ENCODE measurements at regions not wholly inside any gene's neighbourhood (a gene's known extent, or its start where the extent isn't known, plus 50 kb on each side); places are given as distances from the start of the nearest gene placed in this dataset.
"Not testable (repeated sequence)": the region's sequence is repeated elsewhere in the genome, so short reads cannot be mapped to it uniquely, and the experiment has no call there.

GRCh38 chr3:21017115-21017852 lies 733.7 kb downstream of the ZNF385D start:
- no peak for DNase-seq

- no peak for DNase-seq
Measured at GRCh38 chr3:21013566-21013965, 737.4 kb downstream of the ZNF385D start.

- no peak for DNase-seq
Measured at GRCh38 chr3:20999661-21000060, 751.3 kb downstream of the ZNF385D start.

GRCh38 chr3:20997183-20997582 lies 753.8 kb downstream of the ZNF385D start:
- DNase-seq, result no peak

DNA sequence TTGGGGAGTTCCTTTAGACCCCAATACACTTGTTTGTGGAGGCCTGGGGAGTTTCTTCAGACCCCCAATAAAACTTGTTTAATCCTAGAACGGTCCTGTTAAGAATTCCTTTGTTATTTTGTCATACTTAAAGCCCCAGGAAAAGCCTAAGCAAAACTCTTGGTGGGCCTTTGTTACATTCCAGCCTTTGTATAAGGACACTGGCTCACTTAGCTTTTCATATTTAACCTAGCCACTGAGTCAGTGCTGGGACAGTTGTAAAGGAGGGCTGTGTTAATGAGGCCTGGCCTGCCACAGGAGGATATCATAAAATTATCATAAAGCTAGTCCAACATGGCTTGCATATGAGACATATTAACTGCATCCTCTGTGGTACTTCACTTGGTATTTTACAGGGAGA lies 760.1 kb downstream of the ZNF385D start:
- no peak for DNase-seq

DNA sequence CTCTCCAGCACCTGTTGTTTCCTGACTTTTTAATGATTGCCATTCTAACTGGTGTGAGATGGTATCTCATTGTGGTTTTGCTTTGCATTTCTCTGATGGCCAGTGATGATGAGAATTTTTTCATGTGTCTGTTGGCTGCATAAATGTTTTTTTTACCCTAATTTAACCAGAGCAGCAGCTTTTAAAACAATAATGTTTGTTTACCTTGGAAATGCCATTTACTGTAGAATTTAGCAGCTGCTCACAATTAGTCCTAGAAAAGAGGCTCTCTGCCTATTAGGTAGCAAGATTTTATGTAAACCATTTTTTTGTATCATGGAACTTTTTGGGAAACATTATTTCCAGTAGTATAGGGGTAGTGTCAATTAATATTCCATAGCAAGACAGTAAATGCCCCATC lies 761.4 kb downstream of the ZNF385D start:
- DNase-seq, result not testable (repeated sequence)

GRCh38 chr3:20984594-20985205 lies 766.3 kb downstream of the ZNF385D start:
- no peak for DNase-seq

DNA sequence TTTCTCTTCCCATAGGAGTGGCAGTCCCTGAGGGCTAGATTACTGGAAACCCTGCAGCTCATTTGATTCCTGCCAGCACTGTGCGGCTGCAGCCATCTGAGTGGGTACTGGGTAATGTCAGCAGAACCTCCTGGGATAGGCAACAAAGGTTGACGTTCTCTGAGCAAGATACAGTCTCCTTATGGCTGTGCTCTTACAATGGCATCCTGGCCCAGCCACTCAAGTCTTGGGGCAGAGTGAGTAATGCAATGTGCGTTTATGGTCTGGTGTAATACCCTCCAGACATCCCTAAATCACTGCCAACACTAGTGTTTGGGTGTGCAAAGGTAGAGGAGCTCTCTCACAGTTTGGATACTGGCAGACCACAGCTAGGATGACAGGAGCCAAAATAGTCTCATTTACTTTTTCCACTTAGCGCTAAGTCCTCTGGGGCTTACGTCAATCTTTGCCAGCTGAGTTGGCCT lies 775.8 kb downstream of the ZNF385D start:
- no peak for DNase-seq

DNA sequence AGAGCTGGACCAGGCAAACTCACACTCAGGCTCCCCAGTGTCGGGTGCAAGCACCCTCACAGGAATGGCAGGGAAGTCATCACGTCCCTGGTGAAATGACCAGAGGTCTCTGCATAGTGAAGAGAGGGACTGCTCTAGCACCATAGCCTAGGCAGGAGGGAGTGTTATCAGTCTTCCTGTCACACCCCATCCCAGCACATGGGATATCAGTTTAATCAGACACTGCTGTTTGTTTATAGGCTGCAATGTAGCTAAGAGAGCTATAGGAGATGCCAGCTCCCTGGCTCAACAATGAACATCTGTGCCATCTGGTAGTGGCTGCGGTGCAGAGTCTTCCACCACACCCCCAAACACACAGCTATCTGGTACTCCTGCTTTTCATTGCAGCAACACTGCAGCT lies 776.6 kb downstream of the ZNF385D start:
- DNase-seq, result no peak

DNA sequence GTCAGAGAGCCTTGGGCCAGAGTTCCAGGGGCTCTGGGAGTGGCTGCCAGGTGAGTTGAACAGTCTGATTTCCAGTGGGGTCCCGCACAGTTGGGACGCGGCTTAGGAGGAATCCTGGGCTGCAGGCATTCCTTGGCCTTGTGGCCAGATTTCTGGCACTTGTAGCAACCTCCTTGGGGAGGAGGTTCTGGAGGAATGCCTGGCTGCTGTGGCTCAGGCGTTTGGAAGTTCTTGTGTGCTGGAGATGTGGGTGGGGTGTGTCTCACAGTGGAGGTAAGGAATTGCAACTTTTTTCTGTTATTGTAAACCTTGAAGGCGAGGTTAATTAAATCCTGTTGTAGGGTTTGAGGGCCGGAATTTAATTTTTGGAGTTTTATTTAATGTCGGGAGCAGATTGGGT lies 780.2 kb downstream of the ZNF385D start:
- not testable (repeated sequence) for DNase-seq

GRCh38 chr3:20967485-20967884 lies 781.5 kb upstream of the SGO1 start:
- DNase-seq, result not testable (repeated sequence)

GRCh38 chr3:20958161-20958560 lies 772.2 kb upstream of the SGO1 start:
- no peak for DNase-seq

- DNase-seq, result no peak
Measured at GRCh38 chr3:20945892-20946291, 759.9 kb upstream of the SGO1 start.

- DNase-seq, result no peak
Measured at GRCh38 chr3:20935791-20936190, 749.8 kb upstream of the SGO1 start.

GRCh38 chr3:20931834-20932233 lies 745.8 kb upstream of the SGO1 start:
- no peak for DNase-seq

- no peak for DNase-seq
Measured at GRCh38 chr3:20930034-20930433, 744.0 kb upstream of the SGO1 start.

DNA sequence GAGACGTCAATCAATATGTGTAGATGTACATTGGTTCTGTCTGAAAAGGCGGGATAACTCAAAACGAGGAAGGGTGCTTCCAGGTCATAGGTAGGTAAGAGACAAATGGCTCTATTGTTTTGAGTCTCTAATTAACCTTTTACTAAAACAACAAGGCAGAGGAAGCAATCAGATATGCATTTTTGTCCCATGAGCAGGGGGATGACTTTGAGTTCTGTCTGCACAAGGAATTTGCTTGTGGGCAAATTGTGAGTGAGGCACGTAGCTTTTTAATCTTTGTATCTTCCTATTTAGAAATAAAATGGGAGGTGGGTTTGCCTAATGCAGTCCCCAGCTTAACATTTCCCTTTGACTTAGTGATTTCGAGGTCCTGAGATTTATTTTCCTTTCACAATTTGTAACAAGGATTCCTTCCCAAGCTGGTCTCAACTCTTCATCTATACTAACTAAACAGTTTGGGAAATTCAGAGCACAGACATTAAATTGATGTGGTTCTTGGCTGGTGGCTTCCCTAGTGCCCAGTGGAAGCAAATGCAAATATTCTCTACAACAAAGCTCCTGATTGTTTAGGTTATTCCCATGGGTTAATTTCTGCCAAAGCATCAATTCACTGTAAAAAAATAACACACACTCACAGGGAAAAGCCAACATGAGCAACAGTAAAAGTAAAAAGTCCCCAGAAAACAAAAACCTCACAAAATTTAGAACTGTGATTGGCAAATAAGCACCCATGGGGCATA lies 738.8 kb upstream of the SGO1 start:
- no peak for DNase-seq

- DNase-seq, result not testable (repeated sequence)
Measured at GRCh38 chr3:20921112-20921511, 735.1 kb upstream of the SGO1 start.

DNA sequence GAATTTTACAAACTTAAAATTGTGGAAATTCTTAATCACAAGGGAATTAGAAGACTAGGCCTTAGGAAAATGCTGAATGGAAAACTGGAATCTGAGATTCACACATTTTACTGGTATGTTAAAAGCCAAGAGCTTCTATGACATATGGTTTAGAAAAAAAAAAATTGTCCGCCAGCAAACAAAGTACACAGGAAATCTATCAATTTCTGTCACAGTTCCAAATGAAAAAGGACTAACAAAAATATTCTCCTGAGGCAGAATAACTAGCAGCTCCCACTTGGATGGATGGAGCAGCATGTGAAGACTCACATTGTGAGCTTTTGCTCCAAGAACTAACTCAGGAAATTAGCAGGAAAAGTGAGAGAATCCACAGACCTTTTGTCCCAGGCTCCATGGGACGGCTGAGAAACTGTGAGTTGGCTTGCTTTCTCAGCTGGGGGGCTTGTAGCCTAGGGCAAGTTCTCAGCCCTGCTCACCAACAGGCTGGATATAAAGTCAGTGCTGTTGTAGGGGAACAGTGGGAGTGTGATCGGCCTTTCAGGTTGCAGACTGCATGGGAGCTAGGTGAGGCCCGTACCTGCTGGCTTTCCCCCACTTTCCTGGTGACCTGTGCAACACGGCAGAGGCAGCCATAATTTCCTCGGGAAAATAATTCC lies 731.1 kb upstream of the SGO1 start:
- DNase-seq, result no peak

DNA sequence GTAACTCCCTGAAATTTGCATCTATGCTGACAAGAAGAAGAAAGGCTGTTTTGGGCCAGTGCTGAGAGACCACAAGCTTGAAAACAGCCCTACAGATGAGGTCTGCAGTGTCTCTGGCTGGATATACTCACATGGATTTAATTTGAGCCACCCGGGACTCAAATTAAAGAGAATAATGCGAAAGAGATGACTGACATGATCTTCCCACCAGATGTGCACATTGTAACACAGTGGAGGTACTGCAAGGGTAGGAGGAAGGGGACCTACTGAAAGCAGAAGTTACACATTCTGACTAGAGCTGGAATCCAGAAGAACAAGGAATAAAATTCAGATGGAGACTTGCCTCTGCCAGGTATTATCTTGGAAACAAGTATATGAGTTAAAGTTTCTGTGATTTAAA lies 728.3 kb upstream of the SGO1 start:
- no peak for DNase-seq

- no peak for DNase-seq
Measured at GRCh38 chr3:20912406-20912805, 726.4 kb upstream of the SGO1 start.

GRCh38 chr3:20909511-20909910 lies 723.5 kb upstream of the SGO1 start:
- no peak for DNase-seq

- DNase-seq, result no peak
Measured at GRCh38 chr3:20905210-20905805, 719.3 kb upstream of the SGO1 start.
